DMS153 (cell line): ENCODE measurements at regions not wholly inside any gene's neighbourhood (a gene's known extent, or its start where the extent isn't known, plus 50 kb on each side); places are given as distances from the start of the nearest gene placed in this dataset.
A peak's percentile ranks its signal among the peaks of the same experiment; 100 is the strongest.

Experiments
- DNase-seq: peaks from one replicate; lab custom pipeline; 2025; lab: John Stamatoyannopoulos, UW

DNA sequence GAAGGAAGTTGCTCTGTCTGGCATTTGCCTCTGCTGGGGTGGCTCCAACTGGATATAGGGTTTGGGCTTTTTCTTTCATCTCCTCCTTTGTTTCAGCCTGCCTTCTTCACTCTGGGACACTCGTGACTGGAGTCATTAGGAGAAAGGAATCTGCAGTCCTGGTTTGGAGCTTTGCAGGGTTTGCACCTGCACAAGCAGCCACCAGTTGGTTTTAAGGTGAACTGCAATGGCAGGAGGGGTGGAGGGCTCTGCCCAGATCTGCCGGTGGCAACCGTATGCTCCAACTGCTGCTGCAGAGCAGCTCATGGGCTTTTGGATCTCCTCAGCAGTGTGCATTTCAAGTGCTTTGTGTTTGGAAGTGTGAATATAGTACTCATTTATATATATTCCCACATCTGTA is 131.3 kb upstream of the MGAT5 start:
- peak; percentile 7 for DNase-seq

DNA sequence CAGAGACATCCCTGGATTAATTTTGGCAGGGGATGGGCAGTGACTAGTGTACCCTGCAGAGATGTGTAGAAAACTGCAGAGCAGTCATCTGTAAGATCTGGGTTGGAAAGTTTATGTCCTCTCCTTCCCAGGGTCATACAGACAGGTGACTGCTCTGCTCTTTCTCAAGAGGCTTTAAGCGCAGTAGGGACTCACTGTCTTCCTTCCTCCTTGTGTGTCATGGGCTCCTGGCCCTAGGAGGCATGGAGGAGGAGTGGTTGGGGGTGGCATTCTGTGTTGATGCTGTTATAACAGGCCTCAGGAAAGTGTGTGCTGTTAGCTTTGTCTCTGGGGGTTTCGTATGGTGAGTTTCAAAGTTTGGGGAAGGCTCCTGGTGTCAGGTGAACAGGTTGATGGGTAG is 130.5 kb upstream of the MGAT5 start:
- no peak for DNase-seq

- DNase-seq: peak; percentile 67
Observed at GRCh38 chr2:134124047-134124753, 129.7 kb upstream of the MGAT5 start.

DNA sequence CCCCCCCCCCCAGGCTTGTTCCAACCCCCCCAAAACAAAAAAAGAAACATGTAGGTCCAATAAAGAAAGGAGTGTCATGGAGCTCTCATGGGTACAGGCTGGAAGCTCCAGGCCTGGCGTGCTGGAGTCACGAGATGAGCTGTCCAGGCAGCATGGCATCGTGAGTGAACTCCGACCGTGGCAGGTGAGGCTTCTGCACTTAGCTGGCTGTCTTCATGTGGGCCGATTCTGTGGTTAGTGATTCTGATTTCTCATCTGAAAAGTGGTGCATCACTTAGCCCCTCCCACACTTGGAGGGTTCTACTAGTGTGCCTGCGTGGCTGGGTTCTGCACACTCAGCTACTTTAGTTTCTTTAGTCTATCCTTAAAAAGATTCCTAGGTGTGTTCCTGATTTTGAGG is 126.4 kb upstream of the MGAT5 start:
- no peak for DNase-seq

DNA sequence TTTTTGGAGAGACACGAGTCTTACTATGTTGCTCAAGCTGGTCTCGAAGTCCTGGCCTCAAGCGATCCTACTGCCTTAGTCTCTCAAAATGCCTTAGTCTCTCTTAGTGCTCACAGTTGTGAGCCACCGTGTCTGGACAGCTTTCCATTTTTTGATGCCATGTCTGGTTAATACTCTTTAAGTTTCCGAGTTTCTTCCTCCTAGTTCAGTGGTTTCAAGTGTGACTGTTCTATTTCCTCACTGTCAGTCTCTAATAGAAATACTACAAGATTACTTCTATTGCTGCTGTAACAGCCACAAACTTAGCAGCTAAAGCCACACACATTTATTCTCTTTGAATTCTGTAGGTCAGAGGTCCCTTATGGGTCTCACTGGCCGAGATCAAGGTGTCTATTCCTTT is 125.1 kb upstream of the MGAT5 start:
- DNase-seq: no peak

DNA sequence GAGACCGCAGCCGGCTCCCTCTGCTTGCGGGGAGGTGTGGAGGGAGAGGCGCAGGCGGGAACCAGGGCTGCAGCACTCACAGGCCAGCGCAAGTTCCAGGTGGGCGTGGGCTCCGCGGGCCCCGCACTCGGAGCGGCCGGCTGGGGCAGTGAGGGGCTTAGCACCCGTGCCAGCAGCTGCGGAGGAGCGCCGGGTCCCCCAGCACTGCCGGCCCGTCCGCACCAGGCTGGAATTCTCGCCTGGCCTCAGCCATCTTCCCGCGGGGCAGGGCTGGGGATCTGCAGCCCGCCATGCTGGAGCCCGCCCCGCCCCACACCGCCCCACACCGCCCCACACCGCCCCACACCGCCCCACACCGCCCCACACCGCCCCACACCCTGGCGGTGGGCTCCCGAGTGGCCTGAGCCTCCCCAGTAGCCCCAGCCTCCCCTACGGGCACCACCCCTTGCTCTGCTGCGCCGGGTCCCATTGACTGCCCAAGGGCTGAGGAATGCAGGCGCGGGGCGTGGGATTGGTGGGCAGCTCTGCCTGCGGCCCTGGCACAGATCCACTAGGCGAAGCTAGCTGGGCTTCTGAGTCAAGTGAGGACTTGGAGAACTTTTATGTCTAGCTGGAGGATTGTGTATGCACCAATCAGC is 123.9 kb upstream of the MGAT5 start:
- DNase-seq: no peak

GRCh38 chr2:134131681-134132489 is 122.0 kb upstream of the MGAT5 start:
- no peak for DNase-seq

DNA sequence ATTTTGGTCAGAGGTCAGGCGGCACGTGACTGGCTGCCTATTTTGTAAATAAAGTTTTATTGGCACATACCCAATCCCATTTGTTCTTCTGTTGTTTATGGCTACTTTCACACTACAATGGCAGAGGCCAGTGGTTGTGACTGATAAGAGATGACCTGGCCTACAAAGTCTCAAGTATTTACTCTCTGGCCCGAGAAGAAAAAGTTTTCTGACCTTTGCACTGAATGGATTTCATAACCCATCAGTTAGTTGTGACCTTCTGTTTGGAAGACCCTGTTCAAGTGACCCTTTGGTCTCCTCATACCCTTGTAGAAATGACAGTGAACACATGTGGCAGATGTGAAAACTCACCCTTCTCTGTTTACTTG is 121.4 kb upstream of the MGAT5 start:
- no peak for DNase-seq

DNA sequence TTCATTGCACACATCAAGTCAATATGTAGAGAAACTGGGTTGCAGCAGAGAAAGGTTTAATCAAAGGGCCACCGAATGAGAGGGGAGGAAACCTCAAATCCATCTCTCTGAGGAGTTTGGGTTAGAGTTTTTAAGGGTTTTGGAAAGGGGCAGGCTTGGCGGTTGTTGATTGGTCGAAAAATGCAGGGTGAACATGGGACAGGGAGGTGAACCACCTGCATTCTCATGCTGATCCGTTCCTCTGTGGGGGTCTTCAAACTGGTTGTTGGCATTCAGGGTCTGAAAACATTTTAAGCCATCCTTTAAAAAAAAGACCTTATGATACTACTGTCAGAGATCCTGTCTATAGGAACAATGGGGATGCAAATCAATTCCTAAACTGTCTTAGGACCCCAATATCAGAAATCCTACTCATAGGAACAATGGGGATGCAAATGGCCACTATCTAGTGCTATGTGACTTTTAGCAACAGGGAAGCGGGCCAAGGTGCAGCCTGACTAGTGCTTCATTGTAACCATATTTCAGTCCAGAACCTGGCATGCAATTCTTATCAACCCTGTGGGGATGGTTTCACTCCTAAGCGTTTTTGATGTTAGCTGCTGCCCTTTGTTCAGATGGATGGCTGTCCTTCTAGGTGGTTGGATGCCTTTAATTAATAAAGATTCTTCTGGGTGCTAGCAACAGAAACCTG is 120.1 kb upstream of the MGAT5 start:
- no peak for DNase-seq

DNA sequence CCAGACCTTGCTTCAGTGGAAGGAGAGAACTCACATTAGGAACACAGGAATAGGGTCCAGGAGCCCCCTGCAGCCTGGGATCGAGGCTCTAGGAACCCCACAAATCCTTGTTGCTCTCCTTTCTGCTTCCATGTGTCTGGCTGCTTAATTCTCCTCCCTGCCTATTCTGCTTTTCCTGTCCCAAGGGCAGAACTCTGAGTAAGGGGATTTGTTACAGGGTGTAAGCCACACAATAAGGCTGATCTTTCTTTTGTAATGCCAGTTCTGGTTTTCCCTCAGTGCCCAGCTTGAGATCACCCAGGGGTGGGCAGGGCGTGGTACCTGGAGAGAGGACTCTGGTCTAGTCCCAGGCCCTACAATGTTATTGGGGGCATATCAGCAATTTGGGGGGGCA is 119.6 kb upstream of the MGAT5 start:
- DNase-seq: no peak

DNA sequence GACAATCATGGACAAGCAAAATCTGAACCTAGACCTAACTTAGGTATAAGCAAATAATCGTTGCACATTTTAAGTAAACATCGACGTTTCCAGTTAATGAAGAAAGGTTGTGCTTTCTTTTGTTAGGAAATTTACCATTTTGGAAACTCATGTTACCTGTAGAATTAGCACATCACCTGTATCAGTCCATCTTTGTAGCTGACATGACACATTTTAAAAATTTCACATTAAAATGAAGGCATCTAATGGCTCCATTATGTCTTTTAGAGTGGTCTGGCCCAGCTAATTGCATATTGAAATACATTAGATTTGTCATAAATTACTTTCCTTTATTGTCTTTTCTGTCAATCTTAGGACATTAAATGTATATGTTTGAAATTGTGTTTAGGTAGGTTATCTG is 119.0 kb upstream of the MGAT5 start:
- DNase-seq: no peak

GRCh38 chr2:134135793-134136192 is 118.1 kb upstream of the MGAT5 start:
- no peak for DNase-seq

GRCh38 chr2:134136731-134137130 is 117.1 kb upstream of the MGAT5 start:
- DNase-seq: no peak

DNA sequence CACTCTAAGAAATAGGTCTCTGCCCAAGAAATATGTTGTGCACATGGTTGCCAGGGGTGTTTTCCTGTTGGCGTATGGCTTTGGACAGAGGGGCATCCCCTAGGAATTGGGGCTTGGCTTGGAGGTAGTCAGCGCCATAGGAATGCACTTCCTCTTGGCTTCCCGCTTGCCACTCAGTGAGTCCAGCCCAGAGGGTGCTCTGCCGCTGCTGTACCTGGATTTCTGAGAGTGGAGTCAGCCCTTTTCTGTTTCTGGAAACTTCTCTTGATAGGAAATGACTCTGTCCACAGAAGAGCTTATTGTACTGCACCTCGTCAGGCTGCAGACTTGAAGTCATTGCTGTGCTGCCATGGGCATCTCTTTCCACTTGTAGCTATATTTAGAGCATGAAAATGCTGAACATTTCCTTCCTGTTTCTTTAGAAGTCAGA is 116.7 kb upstream of the MGAT5 start:
- no peak for DNase-seq

- no peak for DNase-seq
Observed at GRCh38 chr2:134138115-134138514, 115.8 kb upstream of the MGAT5 start.

DNA sequence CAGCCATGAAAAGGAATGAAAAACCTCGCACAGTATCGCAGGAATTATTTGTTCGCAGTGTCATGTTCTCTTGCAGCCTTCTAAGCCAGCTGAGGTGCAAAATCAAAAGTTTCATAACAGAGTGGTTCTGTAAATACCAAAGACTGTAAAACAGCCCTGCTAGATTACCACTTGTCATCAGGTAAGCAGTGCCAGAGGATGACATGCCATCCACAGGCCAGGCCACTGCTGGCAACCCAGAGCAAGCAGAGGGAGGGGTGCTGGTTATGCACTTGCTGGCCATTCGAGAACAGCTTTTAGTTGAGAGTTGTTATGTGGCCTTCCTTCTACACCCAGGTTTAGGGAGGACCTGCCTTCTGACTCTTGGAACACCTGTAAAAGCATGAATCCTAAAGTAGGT is 114.3 kb upstream of the MGAT5 start:
- no peak for DNase-seq

- no peak for DNase-seq
Observed at GRCh38 chr2:134140251-134140661, 113.6 kb upstream of the MGAT5 start.

GRCh38 chr2:134141598-134142340 is 112.1 kb upstream of the MGAT5 start:
- no peak for DNase-seq

DNA sequence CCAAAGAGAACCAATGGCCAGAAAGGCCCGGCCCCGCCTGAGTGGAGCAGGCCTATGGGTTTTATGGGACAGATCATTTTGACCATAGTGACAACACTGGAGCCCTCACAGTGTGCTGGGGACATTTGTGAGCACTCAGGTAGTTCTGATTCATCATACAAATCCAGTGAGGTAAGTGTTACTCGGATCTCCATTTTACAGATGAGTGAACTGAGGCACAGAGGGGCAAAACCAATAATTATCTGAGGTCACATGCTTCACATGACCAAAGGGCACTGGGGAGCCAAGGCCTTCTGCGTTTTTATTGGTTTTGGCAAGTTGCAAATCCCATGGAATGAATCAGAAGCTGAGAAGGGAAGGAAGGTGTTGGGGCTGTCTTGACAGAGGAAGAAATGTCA is 111.5 kb upstream of the MGAT5 start:
- no peak for DNase-seq

GRCh38 chr2:134142903-134143302 is 111.0 kb upstream of the MGAT5 start:
- no peak for DNase-seq

- no peak for DNase-seq
Observed at GRCh38 chr2:134143568-134143967, 110.3 kb upstream of the MGAT5 start.

- no peak for DNase-seq
Observed at GRCh38 chr2:134144081-134144596, 109.7 kb upstream of the MGAT5 start.
